LNCaP clone FGC (cell line): ENCODE measurements at regions not wholly inside any gene's neighbourhood (a gene's known extent, or its start where the extent isn't known, plus 50 kb on each side); places are given as distances from the start of the nearest gene placed in this dataset.

Experiments used
- DNase-seq: peaks from one replicate; pipeline ENCODE4 v3.0.0-alpha.2; 2011; ENCODE audit warnings: low read depth
- H3K4me3 ChIP-seq: 2 replicates; pipeline ENCODE4 v1.5.1; 2011; ENCODE audit warnings: mild to moderate bottlenecking, low read depth, low read length, control low read depth
- CTCF ChIP-seq: IDR thresholded peaks from 2 replicates; pipeline ENCODE4 v1.5.1; 2012; ENCODE audit warnings: mild to moderate bottlenecking; ENCODE audit not compliant: control insufficient read depth, insufficient read depth; ENCODE audit errors: extremely low read depth

- DNase-seq, result no peak
- H3K4me3 ChIP-seq, result no peak overlapping the region
- no peak for TF ChIP-seq CTCF
These were observed 1004.3 kb downstream of the SLITRK5 start for GRCh38 chr13:88675347-88675996.

GRCh38 chr13:88676016-88676415 lies 1004.8 kb downstream of the SLITRK5 start:
- DNase-seq, result no peak
- TF ChIP-seq CTCF, result no peak
- no peak overlapping the region for H3K4me3 ChIP-seq

- DNase-seq, result no peak
- H3K4me3 ChIP-seq, result no peak overlapping the region
- no peak for TF ChIP-seq CTCF
These were observed 1014.3 kb downstream of the SLITRK5 start for GRCh38 chr13:88685459-88685858.

- H3K4me3 ChIP-seq, result no peak overlapping the region
- TF ChIP-seq CTCF, result no peak
- no peak for DNase-seq
These were observed 1030.4 kb downstream of the SLITRK5 start for GRCh38 chr13:88701551-88701950.

- H3K4me3 ChIP-seq, result no peak overlapping the region
- no peak for DNase-seq
- no peak for TF ChIP-seq CTCF
These were observed 1033.6 kb downstream of the SLITRK5 start for GRCh38 chr13:88704600-88705275.

DNA sequence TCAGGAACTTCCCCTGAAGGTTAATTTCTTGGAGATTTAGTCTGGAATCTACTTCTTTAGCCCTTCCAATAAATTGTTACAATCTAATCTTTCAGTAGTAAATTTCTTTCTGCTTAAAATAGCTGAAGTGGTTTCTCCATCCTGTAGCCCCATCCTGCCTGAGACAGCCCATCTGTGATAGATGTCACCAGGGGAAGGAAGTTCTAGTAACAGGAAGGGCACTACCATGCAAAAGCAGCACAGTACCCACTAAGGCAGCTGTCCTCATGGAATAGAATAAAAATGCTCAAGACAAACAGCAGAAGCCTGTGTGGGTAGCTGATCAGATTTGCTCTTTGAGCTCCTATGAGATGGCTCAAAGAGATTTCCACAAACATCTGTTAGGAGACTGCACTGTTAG lies 1036.5 kb downstream of the SLITRK5 start:
- H3K4me3 ChIP-seq, result no peak overlapping the region
- DNase-seq, result no peak
- no peak for TF ChIP-seq CTCF

DNA sequence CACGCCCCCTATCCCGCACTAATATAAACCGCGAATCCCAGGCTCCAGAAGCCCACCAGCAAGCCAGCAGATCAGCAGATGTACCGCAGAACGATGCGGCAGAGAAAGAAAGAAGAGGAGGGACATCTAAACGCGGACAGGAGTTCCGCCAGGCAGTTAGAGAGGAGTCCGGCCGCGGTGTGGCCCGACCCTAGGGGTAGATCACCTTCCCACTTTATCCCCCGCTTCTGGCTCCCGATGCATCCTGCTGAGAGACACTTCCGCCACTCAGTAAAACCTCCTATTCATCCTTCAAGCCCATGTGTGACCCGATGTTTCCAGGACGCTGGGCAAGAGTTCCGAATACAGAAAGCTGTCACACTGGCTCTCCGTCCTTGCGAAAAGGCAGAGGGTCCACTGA lies 1046.8 kb downstream of the SLITRK5 start:
- no peak for DNase-seq
- no peak for TF ChIP-seq CTCF
- no peak overlapping the region for H3K4me3 ChIP-seq
